HFF-Myc (cell line): ENCODE measurements at regions not wholly inside any gene's neighbourhood (a gene's known extent, or its start where the extent isn't known, plus 50 kb on each side); places are given as distances from the start of the nearest gene placed in this dataset.
A peak's percentile ranks its signal among the peaks of the same experiment; 100 is the strongest.

ENCODE experiments used
- DNase-seq: peaks from one replicate; pipeline ENCODE4 v3.0.0-alpha.2; 2011; ENCODE audit warnings: low read depth; ENCODE audit errors: extremely low read depth
- H3K4me3 ChIP-seq: replicated peaks from 2 replicates; pipeline ENCODE4 v1.5.1; 2011; ENCODE audit warnings: low read depth, mild to moderate bottlenecking, control low read depth, low read length
- TF ChIP-seq, protein P1 (sequence below): IDR thresholded peaks from 2 replicates; pipeline ENCODE4 v1.5.1; 2012; ENCODE audit warnings: mild to moderate bottlenecking, low read depth, low read length, control low read depth; ENCODE audit errors: missing control alignments

DNA sequence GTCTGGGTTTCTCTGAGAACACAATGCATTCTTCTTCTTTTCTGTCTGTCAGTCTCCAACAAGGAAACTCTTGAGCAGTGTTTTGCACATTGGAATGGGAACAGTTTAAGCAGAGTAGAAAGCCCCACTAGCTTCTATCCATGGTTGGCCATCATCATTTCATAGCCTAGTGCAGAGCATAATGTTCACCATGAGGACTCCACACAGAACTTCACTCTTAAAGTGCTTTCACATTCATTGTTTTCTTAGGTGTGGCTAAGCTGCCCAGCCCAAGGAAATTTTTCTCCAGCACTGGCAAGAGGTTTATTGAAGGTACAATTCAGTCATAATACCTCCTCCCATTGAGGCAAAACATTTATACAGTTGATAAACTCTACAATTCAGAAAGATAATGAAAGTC is 503.0 kb upstream of the CD180 start:
- DNase-seq, result no peak
- TF ChIP-seq, protein P1, sequence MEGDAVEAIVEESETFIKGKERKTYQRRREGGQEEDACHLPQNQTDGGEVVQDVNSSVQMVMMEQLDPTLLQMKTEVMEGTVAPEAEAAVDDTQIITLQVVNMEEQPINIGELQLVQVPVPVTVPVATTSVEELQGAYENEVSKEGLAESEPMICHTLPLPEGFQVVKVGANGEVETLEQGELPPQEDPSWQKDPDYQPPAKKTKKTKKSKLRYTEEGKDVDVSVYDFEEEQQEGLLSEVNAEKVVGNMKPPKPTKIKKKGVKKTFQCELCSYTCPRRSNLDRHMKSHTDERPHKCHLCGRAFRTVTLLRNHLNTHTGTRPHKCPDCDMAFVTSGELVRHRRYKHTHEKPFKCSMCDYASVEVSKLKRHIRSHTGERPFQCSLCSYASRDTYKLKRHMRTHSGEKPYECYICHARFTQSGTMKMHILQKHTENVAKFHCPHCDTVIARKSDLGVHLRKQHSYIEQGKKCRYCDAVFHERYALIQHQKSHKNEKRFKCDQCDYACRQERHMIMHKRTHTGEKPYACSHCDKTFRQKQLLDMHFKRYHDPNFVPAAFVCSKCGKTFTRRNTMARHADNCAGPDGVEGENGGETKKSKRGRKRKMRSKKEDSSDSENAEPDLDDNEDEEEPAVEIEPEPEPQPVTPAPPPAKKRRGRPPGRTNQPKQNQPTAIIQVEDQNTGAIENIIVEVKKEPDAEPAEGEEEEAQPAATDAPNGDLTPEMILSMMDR, result no peak

DNA sequence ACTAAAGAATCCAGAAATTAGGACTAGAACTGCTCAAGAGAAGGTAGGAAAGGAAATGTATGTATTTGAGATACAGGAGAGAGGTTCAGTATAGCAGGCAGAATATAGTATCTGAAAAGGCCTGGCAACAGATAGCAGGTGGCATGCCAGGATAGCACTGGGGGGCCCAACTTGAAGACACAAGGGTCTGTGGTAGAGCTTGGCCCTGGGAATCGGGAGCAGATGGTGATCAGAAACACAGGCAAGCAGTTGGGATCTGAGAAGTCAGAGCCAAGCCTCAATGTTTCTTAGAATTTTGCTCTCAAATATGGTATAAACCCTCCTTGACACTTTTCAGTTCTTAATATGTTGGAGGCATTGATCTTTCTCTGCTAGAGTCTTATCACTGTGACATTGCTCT is 499.8 kb upstream of the CD180 start:
- no peak for DNase-seq
- H3K4me3 ChIP-seq, result no peak overlapping the region
- TF ChIP-seq, protein P1, result no peak

More for the DNA sequence above, 503.0 kb upstream of the CD180 start:
- no peak overlapping the region for H3K4me3 ChIP-seq

DNA sequence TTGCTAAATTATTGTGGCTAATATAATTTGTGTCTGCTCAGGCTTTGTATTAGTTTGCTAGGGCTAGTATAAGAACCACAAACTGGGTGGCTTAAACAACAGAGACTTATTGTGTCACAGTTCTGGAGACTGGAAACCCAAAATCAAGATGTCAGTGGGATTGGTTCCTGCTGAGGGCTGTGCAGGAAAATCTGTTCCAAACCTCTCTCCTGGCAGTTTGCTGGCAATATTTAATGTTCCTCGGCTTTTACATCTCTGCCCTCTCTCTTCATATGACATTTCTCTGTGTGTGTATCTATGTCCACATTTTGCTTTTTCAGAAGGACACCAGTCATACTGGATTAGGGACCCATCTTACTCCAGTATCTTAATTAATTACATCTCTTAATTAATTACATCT is 498.8 kb upstream of the CD180 start:
- DNase-seq, result no peak
- TF ChIP-seq, protein P1, result no peak
- H3K4me3 ChIP-seq, result no peak overlapping the region

DNA sequence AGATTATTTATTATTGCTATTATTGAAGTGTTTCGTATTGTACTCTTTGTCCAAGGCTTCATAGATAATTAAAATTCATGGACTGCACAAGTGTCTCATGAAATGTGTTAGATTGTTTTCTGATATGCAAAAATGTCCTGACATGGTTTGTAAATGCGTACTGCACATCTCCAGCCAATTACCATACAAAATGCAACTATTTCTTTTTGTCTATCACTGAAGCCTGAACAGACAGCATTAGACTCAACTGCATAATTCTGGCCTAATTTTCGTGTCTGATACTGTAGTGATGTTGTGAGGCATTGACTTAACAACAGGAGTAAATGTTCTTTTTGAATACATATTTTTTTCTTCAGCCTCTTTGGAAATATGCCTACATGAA is 498.2 kb upstream of the CD180 start:
- DNase-seq, result no peak
- no peak overlapping the region for H3K4me3 ChIP-seq
- TF ChIP-seq, protein P1, result no peak

DNA sequence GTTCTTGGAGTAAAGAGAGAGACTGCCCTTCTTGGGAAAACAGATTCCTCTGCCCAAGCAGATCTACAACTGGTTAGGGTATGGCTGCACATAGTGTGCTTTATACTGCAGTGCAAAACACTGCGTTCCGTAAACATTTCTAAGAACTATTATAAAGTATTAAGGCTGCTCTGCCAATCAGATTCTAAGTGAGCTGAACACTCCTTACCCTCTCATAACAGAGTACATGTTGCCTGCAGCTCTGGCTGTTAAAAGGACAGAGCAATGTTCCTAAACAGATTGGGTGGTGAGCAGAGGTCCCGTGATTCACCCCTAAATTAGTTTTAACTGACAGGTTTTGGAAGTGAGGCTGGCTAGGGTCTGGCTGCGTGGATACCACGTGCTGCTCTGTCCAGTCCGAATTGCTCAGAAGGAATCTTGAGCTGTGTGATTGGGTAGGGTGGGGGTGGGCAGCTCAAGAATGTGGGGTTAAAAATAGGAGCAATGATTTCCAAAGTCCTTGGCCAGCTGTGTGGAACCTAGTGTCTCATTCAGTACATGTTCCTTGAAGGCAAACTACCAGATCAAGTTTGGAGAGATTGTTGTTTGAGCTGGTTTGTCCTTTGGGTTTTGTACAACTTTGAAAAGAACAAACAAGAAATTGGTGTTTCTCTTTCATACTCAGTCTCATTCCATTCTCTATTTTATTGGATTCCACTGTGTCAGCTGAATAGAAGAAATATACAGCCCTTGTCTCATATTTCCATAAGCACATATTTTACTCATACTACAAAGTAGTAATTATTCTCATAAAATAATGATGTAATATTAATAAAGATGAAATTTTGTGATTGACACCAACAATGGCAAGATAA is 497.6 kb upstream of the CD180 start:
- H3K4me3 ChIP-seq, result no peak overlapping the region
- DNase-seq, result peak; percentile 32
- TF ChIP-seq, protein P1, result no peak

DNA sequence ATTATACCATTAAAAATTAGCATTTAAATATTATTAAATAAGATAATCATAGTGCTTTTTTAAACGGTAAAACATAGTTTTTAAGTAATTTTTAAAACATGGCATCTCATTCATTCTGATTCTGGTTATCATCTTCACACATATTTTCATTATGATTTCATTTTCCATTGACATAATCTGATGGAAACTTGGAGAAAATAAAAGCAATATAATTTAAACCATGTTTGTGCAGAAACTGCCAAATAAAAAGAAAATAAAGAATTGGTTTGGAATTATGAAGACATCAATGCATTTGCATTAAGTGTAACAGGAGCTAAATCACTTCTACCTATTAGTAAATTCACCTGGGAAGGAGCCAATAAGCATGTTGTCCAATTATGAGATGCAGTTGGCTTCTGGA is 490.1 kb upstream of the CD180 start:
- TF ChIP-seq, protein P1, result no peak
- H3K4me3 ChIP-seq, result no peak overlapping the region
- no peak for DNase-seq
